Central memory CD8-positive, alpha-beta T cell (primary cell): ENCODE measurements at regions not wholly inside any gene's neighbourhood (a gene's known extent, or its start where the extent isn't known, plus 50 kb on each side); places are given as distances from the start of the nearest gene placed in this dataset.

Source experiments
- ATAC-seq: fragments of 150-1000 bp; cut with Tn5 transposase; replicated peaks from 2 replicates; pipeline ENCODE4 v1.10.0; 2022; ENCODE audit warnings: mild to moderate bottlenecking, moderate FRiP score, moderate number of reproducible peaks; ENCODE audit not compliant: poor library complexity, severe bottlenecking; ENCODE audit errors: extremely low read depth
- DNase-seq, 2 donors: peaks; one replicate each; pipeline ENCODE4 v3.0.0; 2021; ENCODE audit warnings: low spot score in 2 of 2
- H3K27ac Mint-ChIP-seq: one replicate; pipeline ENCODE4 v1.8.0; 2022; ENCODE audit warnings: low read depth, mild to moderate bottlenecking, moderate library complexity, mixed read lengths
- H3K27me3 Mint-ChIP-seq: one replicate; pipeline ENCODE4 v1.8.0; 2022; ENCODE audit warnings: mixed read lengths
- H3K36me3 Mint-ChIP-seq: one replicate; pipeline ENCODE4 v1.8.0; 2022; ENCODE audit warnings: mild to moderate bottlenecking, moderate library complexity, mixed read lengths; ENCODE audit not compliant: insufficient read depth
- H3K4me1 Mint-ChIP-seq: one replicate; pipeline ENCODE4 v1.8.0; 2022; ENCODE audit warnings: mixed read lengths
- H3K4me3 Mint-ChIP-seq: one replicate; pipeline ENCODE4 v1.8.0; 2022; ENCODE audit warnings: mild to moderate bottlenecking, moderate library complexity, mixed read lengths
- H3K9me3 Mint-ChIP-seq: one replicate; pipeline ENCODE4 v1.8.0; 2022; ENCODE audit warnings: mixed read lengths

GRCh38 chr7:94054130-94054529 lies 50.0 kb upstream of the BET1 start:
- H3K4me1 Mint-ChIP-seq, result no peaks in the 10 kb centered on the region
- H3K27ac Mint-ChIP-seq, result no peak overlapping the region
- H3K9me3 Mint-ChIP-seq, result peaks cover 6% of the 10 kb centered on the region
- peaks cover 27% of the 10 kb centered on the region for H3K27me3 Mint-ChIP-seq
- ATAC-seq, result no peak
- DNase-seq, result no peak
- no peak overlapping the region for H3K4me3 Mint-ChIP-seq
- H3K36me3 Mint-ChIP-seq, result peaks cover 1% of the 10 kb centered on the region

- Mint-ChIP-seq H3K27ac (no peak overlapping the region), H3K27me3 (peaks cover 25% of the 10 kb centered on the region), H3K36me3 (peaks cover 1% of the 10 kb centered on the region), H3K4me1 (no peaks in the 10 kb centered on the region), H3K4me3 (no peak overlapping the region), H3K9me3 (peaks cover 6% of the 10 kb centered on the region)
- DNase-seq, result no peak
- ATAC-seq, result no peak
These were observed 51.8 kb upstream of the BET1 start for GRCh38 chr7:94055963-94056362.

GRCh38 chr7:94056796-94057207 lies 52.6 kb upstream of the BET1 start:
- peaks cover 31% of the 10 kb centered on the region for H3K27me3 Mint-ChIP-seq
- peaks cover 6% of the 10 kb centered on the region for H3K9me3 Mint-ChIP-seq
- no peaks in the 10 kb centered on the region for H3K4me1 Mint-ChIP-seq
- ATAC-seq (no peak), DNase-seq (no peak)
- H3K36me3 Mint-ChIP-seq, result peaks cover 1% of the 10 kb centered on the region
- H3K4me3 Mint-ChIP-seq, result no peak overlapping the region
- no peak overlapping the region for H3K27ac Mint-ChIP-seq

- ATAC-seq (no peak), DNase-seq (no peak)
- no peak overlapping the region for H3K4me3 Mint-ChIP-seq
- peaks cover 6% of the 10 kb centered on the region for H3K9me3 Mint-ChIP-seq
- peaks cover 42% of the 10 kb centered on the region for H3K27me3 Mint-ChIP-seq
- H3K4me1 Mint-ChIP-seq, result no peaks in the 10 kb centered on the region
- H3K36me3 Mint-ChIP-seq, result peaks cover 1% of the 10 kb centered on the region
- H3K27ac Mint-ChIP-seq, result no peak overlapping the region
These were observed 53.8 kb upstream of the BET1 start for GRCh38 chr7:94057955-94058354.

GRCh38 chr7:94059746-94060145 lies 55.6 kb upstream of the BET1 start:
- H3K27me3 Mint-ChIP-seq, result peaks cover 33% of the 10 kb centered on the region
- peaks cover 1% of the 10 kb centered on the region for H3K36me3 Mint-ChIP-seq
- H3K4me3 Mint-ChIP-seq, result no peak overlapping the region
- no peak overlapping the region for H3K27ac Mint-ChIP-seq
- DNase-seq (no peak), ATAC-seq (no peak)
- peaks cover 2% of the 10 kb centered on the region for H3K4me1 Mint-ChIP-seq
- peaks cover 6% of the 10 kb centered on the region for H3K9me3 Mint-ChIP-seq

GRCh38 chr7:94060752-94061151 lies 56.6 kb upstream of the BET1 start:
- H3K36me3 Mint-ChIP-seq, result no peaks in the 10 kb centered on the region
- peaks cover 5% of the 10 kb centered on the region for H3K9me3 Mint-ChIP-seq
- ATAC-seq, result no peak
- H3K27ac Mint-ChIP-seq, result no peak overlapping the region
- H3K27me3 Mint-ChIP-seq, result peaks cover 35% of the 10 kb centered on the region
- no peak for DNase-seq
- H3K4me1 Mint-ChIP-seq, result peaks cover 11% of the 10 kb centered on the region
- no peak overlapping the region for H3K4me3 Mint-ChIP-seq

- no peak overlapping the region for H3K27ac Mint-ChIP-seq
- peaks cover 11% of the 10 kb centered on the region for H3K4me1 Mint-ChIP-seq
- no peaks in the 10 kb centered on the region for H3K9me3 Mint-ChIP-seq
- H3K27me3 Mint-ChIP-seq, result peaks cover 36% of the 10 kb centered on the region
- no peak overlapping the region for H3K4me3 Mint-ChIP-seq
- H3K36me3 Mint-ChIP-seq, result no peaks in the 10 kb centered on the region
- ATAC-seq (no peak), DNase-seq (no peak)
These were observed 57.2 kb upstream of the BET1 start for GRCh38 chr7:94061326-94061725.

- ATAC-seq (no peak), DNase-seq (no peak)
- Mint-ChIP-seq H3K4me3 (no peak overlapping the region), H3K27ac (no peak overlapping the region), H3K27me3 (peaks cover 38% of the 10 kb centered on the region), H3K4me1 (peaks cover 11% of the 10 kb centered on the region), H3K9me3 (no peaks in the 10 kb centered on the region), H3K36me3 (no peaks in the 10 kb centered on the region)
These were observed 58.2 kb upstream of the BET1 start for GRCh38 chr7:94062372-94062771.

GRCh38 chr7:94064541-94065191 lies 60.5 kb upstream of the BET1 start:
- ATAC-seq (peak; percentile 6), DNase-seq (no peak)
- peaks cover 60% of the 10 kb centered on the region for H3K27me3 Mint-ChIP-seq
- H3K36me3 Mint-ChIP-seq, result no peaks in the 10 kb centered on the region
- no peak overlapping the region for H3K27ac Mint-ChIP-seq
- H3K4me3 Mint-ChIP-seq, result no peak overlapping the region
- H3K9me3 Mint-ChIP-seq, result no peaks in the 10 kb centered on the region
- peaks cover 11% of the 10 kb centered on the region for H3K4me1 Mint-ChIP-seq

GRCh38 chr7:94067047-94067446 lies 62.9 kb upstream of the BET1 start:
- Mint-ChIP-seq H3K4me1 (peaks cover 11% of the 10 kb centered on the region), H3K36me3 (no peaks in the 10 kb centered on the region), H3K27ac (no peak overlapping the region), H3K9me3 (no peaks in the 10 kb centered on the region), H3K4me3 (no peak overlapping the region), H3K27me3 (peaks cover 66% of the 10 kb centered on the region)
- ATAC-seq (no peak), DNase-seq (no peak)

GRCh38 chr7:94067506-94067905 lies 63.4 kb upstream of the BET1 start:
- no peaks in the 10 kb centered on the region for H3K9me3 Mint-ChIP-seq
- DNase-seq (no peak), ATAC-seq (no peak)
- H3K36me3 Mint-ChIP-seq, result no peaks in the 10 kb centered on the region
- no peak overlapping the region for H3K4me3 Mint-ChIP-seq
- H3K27me3 Mint-ChIP-seq, result peaks cover 61% of the 10 kb centered on the region
- peaks cover 11% of the 10 kb centered on the region for H3K4me1 Mint-ChIP-seq
- H3K27ac Mint-ChIP-seq, result no peak overlapping the region

- Mint-ChIP-seq H3K36me3 (no peaks in the 10 kb centered on the region), H3K9me3 (no peaks in the 10 kb centered on the region), H3K27ac (no peak overlapping the region), H3K27me3 (peaks cover 71% of the 10 kb centered on the region), H3K4me3 (no peak overlapping the region), H3K4me1 (peaks cover 11% of the 10 kb centered on the region)
- no peak for ATAC-seq
- no peak for DNase-seq
These were observed 65.1 kb upstream of the BET1 start for GRCh38 chr7:94069162-94069739.

GRCh38 chr7:94080551-94080950 lies 76.4 kb upstream of the BET1 start:
- ATAC-seq (no peak), DNase-seq (no peak)
- Mint-ChIP-seq H3K9me3 (no peaks in the 10 kb centered on the region), H3K4me1 (no peaks in the 10 kb centered on the region), H3K27me3 (peaks cover 24% of the 10 kb centered on the region), H3K4me3 (no peak overlapping the region), H3K27ac (no peak overlapping the region), H3K36me3 (no peaks in the 10 kb centered on the region)
